Cardiac septum (tissue), 1 donor: ENCODE measurements at regions not wholly inside any gene's neighbourhood (a gene's known extent, or its start where the extent isn't known, plus 50 kb on each side); places are given as distances from the start of the nearest gene placed in this dataset.

ENCODE experiments used
- DNase-seq: peaks from one replicate; pipeline ENCODE4 v3.0.0-alpha.2; 2020; ENCODE audit warnings: low spot score
- intact Hi-C: fragments of 100-400 bp; cut with DNase I; formaldehyde crosslinking; loops from one replicate; pipeline ENCODE4 v1.14.0; 2022
- donor health status: DM: no; HTN: no; CAD: no.

- intact Hi-C loops = no loop called here
- no peak for DNase-seq
Observed at GRCh38 chr16:64440005-64440404, 681.9 kb downstream of the CDH11 start.

- intact Hi-C loops = loop anchor here (10.0 kb wide), 1 partner anchor 183 kb away; no protein-coding TSS in a partner anchor
- DNase-seq = no peak
Observed at GRCh38 chr16:64437706-64438324, 684.0 kb downstream of the CDH11 start.

- DNase-seq = no peak
- intact Hi-C loops = loop anchor here (10.0 kb wide), 1 partner anchor 180 kb away; no protein-coding TSS in a partner anchor
Observed at GRCh38 chr16:64434526-64435069, 687.3 kb downstream of the CDH11 start.

GRCh38 chr16:64428463-64429113 lies 693.3 kb downstream of the CDH11 start:
- DNase-seq = no peak
- intact Hi-C loops = no loop called here

- intact Hi-C loops = no loop called here
- no peak for DNase-seq
Observed at GRCh38 chr16:64426131-64426666, 695.7 kb downstream of the CDH11 start.

- intact Hi-C loops = no loop called here
- DNase-seq = no peak
Observed at GRCh38 chr16:64425381-64425780, 696.5 kb downstream of the CDH11 start.

- intact Hi-C loops = no loop called here
- DNase-seq = no peak
Observed at GRCh38 chr16:64422259-64422658, 699.6 kb downstream of the CDH11 start.

GRCh38 chr16:64421515-64421914 lies 700.3 kb downstream of the CDH11 start:
- DNase-seq = no peak
- intact Hi-C loops = no loop called here

- intact Hi-C loops = no loop called here
- DNase-seq = no peak
Observed at GRCh38 chr16:64419832-64420231, 702.0 kb downstream of the CDH11 start.

- DNase-seq = no peak
- intact Hi-C loops = no loop called here
Observed at GRCh38 chr16:64417711-64418227, 704.1 kb downstream of the CDH11 start.

- intact Hi-C loops = no loop called here
- DNase-seq = no peak
Observed at GRCh38 chr16:64416216-64417005, 705.5 kb downstream of the CDH11 start.

- DNase-seq = no peak
- intact Hi-C loops = no loop called here
Observed at GRCh38 chr16:64412578-64413280, 709.1 kb downstream of the CDH11 start.

GRCh38 chr16:64410306-64410705 lies 711.6 kb downstream of the CDH11 start:
- intact Hi-C loops = no loop called here

GRCh38 chr16:64409783-64410210 lies 712.1 kb downstream of the CDH11 start:
- DNase-seq = no peak
- intact Hi-C loops = no loop called here

More at GRCh38 chr16:64410306-64410705, 711.6 kb downstream of the CDH11 start:
- DNase-seq = no peak

- DNase-seq = no peak
- intact Hi-C loops = no loop called here
Observed at GRCh38 chr16:64408699-64409098, 713.2 kb downstream of the CDH11 start.

GRCh38 chr16:64406770-64407181 lies 715.1 kb downstream of the CDH11 start:
- no peak for DNase-seq
- intact Hi-C loops = no loop called here

- intact Hi-C loops = no loop called here
- no peak for DNase-seq
Observed at GRCh38 chr16:64403352-64403751, 718.5 kb downstream of the CDH11 start.

GRCh38 chr16:64398793-64399192 lies 723.1 kb downstream of the CDH11 start:
- no peak for DNase-seq
- intact Hi-C loops = no loop called here

- intact Hi-C loops = no loop called here
- DNase-seq = no peak
Observed at GRCh38 chr16:64397945-64398508, 723.8 kb downstream of the CDH11 start.
